H9 (cell line): ENCODE measurements at regions not wholly inside any gene's neighbourhood (a gene's known extent, or its start where the extent isn't known, plus 50 kb on each side); places are given as distances from the start of the nearest gene placed in this dataset.

ENCODE experiments used
- DNase-seq: peaks from one replicate; pipeline ENCODE4 v3.0.0-alpha.2; 2017
- H2AFZ ChIP-seq: one replicate; pipeline ENCODE4 v1.6.1; 2013; ENCODE audit warnings: mild to moderate bottlenecking, low read length, control low read depth, moderate library complexity
- H2AK5ac ChIP-seq: 2 replicates; pipeline ENCODE4 v1.6.1; 2013; ENCODE audit warnings: low read length, control low read depth, mixed read lengths; ENCODE audit not compliant: insufficient read length
- H2BK120ac ChIP-seq: one replicate; pipeline ENCODE4 v1.6.1; 2013; ENCODE audit warnings: low read depth, mild to moderate bottlenecking, low read length, control low read depth, inconsistent platforms; ENCODE audit not compliant: poor library complexity, severe bottlenecking
- H2BK12ac ChIP-seq: 2 replicates; pipeline ENCODE4 v1.6.1; 2013; ENCODE audit warnings: low read length, control low read depth, mixed read lengths, low read depth; ENCODE audit not compliant: insufficient read length
- H2BK15ac ChIP-seq: 2 replicates; pipeline ENCODE4 v1.6.1; 2013; ENCODE audit warnings: low read depth, low read length, control low read depth
- H2BK20ac ChIP-seq: one replicate; pipeline ENCODE4 v1.6.1; 2013; ENCODE audit warnings: low read depth, mild to moderate bottlenecking, low read length, control low read depth, inconsistent platforms; ENCODE audit not compliant: poor library complexity, severe bottlenecking
- H2BK5ac ChIP-seq: 2 replicates; pipeline ENCODE4 v1.6.1; 2013; ENCODE audit warnings: low read length, control low read depth, mixed read lengths; ENCODE audit not compliant: insufficient read length
- H3K14ac ChIP-seq: 2 replicates; pipeline ENCODE4 v1.6.1; 2013; ENCODE audit warnings: low read length, control low read depth; ENCODE audit not compliant: insufficient read depth
- H3K18ac ChIP-seq: 2 replicates; pipeline ENCODE4 v1.6.1; 2013; ENCODE audit warnings: low read depth, mild to moderate bottlenecking, mixed read lengths, low read length, control low read depth; ENCODE audit not compliant: insufficient read length
- H3K23ac ChIP-seq: 2 replicates; pipeline ENCODE4 v1.6.1; 2013; ENCODE audit warnings: low read length, control low read depth, mixed read lengths, low read depth; ENCODE audit not compliant: insufficient read length
- H3K23me2 ChIP-seq: 2 replicates; pipeline ENCODE4 v1.6.1; 2013; ENCODE audit warnings: low read depth, mild to moderate bottlenecking, mixed read lengths, low read length, control low read depth; ENCODE audit not compliant: insufficient read length, poor library complexity, severe bottlenecking
- H3K27ac ChIP-seq: 2 replicates; pipeline ENCODE4 v1.5.1; 2013; ENCODE audit warnings: low read length, control low read depth, mixed read lengths, low read depth; ENCODE audit not compliant: insufficient read length
- H3K27me3 ChIP-seq: 2 replicates; pipeline ENCODE4 v1.6.1; 2013; ENCODE audit warnings: low read length, control low read depth, inconsistent platforms; ENCODE audit not compliant: insufficient read depth
- H3K4ac ChIP-seq: 2 replicates; pipeline ENCODE4 v1.6.1; 2013; ENCODE audit warnings: low read depth, mild to moderate bottlenecking, control low read depth, inconsistent platforms, low read length, moderate library complexity
- H3K4me1 ChIP-seq: 2 replicates; pipeline ENCODE4 v1.6.1; 2013; ENCODE audit warnings: low read length, control low read depth, inconsistent platforms; ENCODE audit not compliant: insufficient read depth
- H3K4me2 ChIP-seq: 2 replicates; pipeline ENCODE4 v1.6.1; 2013; ENCODE audit warnings: low read length, control low read depth, mixed read lengths; ENCODE audit not compliant: insufficient read length, insufficient read depth
- H3K56ac ChIP-seq: 2 replicates; pipeline ENCODE4 v1.6.1; 2013; ENCODE audit warnings: low read depth, mild to moderate bottlenecking, mixed read lengths, low read length, control low read depth; ENCODE audit not compliant: insufficient read length
- H3K79me1 ChIP-seq: 2 replicates; pipeline ENCODE4 v1.6.1; 2013; ENCODE audit warnings: low read depth, mild to moderate bottlenecking, moderate library complexity, low read length, control low read depth, inconsistent platforms; ENCODE audit not compliant: insufficient read depth, poor library complexity, severe bottlenecking
- H3K79me2 ChIP-seq: 2 replicates; pipeline ENCODE4 v1.6.1; 2013; ENCODE audit warnings: low read length, control low read depth, inconsistent platforms; ENCODE audit not compliant: insufficient read depth
- H3K9ac ChIP-seq: 2 replicates; pipeline ENCODE4 v1.6.1; 2013; ENCODE audit warnings: low read length, control low read depth, mixed read lengths; ENCODE audit not compliant: insufficient read length; ENCODE audit errors: extremely low read depth
- H3K9me3 ChIP-seq: one replicate; pipeline ENCODE4 v1.6.1; 2013; ENCODE audit warnings: low read depth, low read length, inconsistent platforms; ENCODE audit not compliant: control insufficient read depth
- H3T11ph ChIP-seq: one replicate; pipeline ENCODE4 v1.6.1; 2013; ENCODE audit warnings: mild to moderate bottlenecking, low read length, control low read depth, inconsistent platforms
- H4K20me1 ChIP-seq: one replicate; pipeline ENCODE4 v1.6.1; 2013; ENCODE audit not compliant: control insufficient read depth, insufficient read length, insufficient read depth
- H4K5ac ChIP-seq: 2 replicates; pipeline ENCODE4 v1.6.1; 2013; ENCODE audit warnings: low read depth, mild to moderate bottlenecking, mixed read lengths, low read length, control low read depth; ENCODE audit not compliant: insufficient read length
- H4K8ac ChIP-seq: replicated peaks from 2 replicates; pipeline ENCODE4 v1.6.1; 2013; ENCODE audit warnings: low read length, control low read depth, mixed read lengths, low read depth; ENCODE audit not compliant: insufficient read length
- H4K91ac ChIP-seq: 2 replicates; pipeline ENCODE4 v1.6.1; 2013; ENCODE audit warnings: low read depth, mild to moderate bottlenecking, moderate library complexity, mixed read lengths, low read length, control low read depth; ENCODE audit not compliant: insufficient read length
- H3K27ac Mint-ChIP-seq, 3 experiments: 2 replicates in 2 of 3; 3 replicates in 1 of 3; pipeline ENCODE4 v1.8.0; 2020 to 2021; ENCODE audit warnings: mixed read lengths in 3 of 3, mild to moderate bottlenecking in 1 of 3, moderate library complexity in 1 of 3
- H3K27me3 Mint-ChIP-seq: 2 replicates; pipeline ENCODE4 v1.8.0; 2021; ENCODE audit warnings: low read depth, mild to moderate bottlenecking, moderate library complexity, mixed read lengths
- H3K36me3 Mint-ChIP-seq, 3 experiments: 2 replicates in 2 of 3; 3 replicates in 1 of 3; pipeline ENCODE4 v1.8.0; 2020 to 2021; ENCODE audit warnings: low read depth in 3 of 3, mixed read lengths in 3 of 3; ENCODE audit not compliant: insufficient read depth in 1 of 3
- H3K4me1 Mint-ChIP-seq, 2 experiments: 2 replicates each; pipeline ENCODE4 v1.8.0; 2020; ENCODE audit warnings: mixed read lengths in 2 of 2
- H3K4me3 Mint-ChIP-seq, 2 experiments: 2 replicates in 1 of 2; 3 replicates in 1 of 2; pipeline ENCODE4 v1.8.0; 2020 to 2021; ENCODE audit warnings: mild to moderate bottlenecking in 2 of 2, mixed read lengths in 2 of 2, moderate library complexity in 1 of 2
- H3K9me3 Mint-ChIP-seq, 2 experiments: 2 replicates in 1 of 2; 3 replicates in 1 of 2; pipeline ENCODE4 v1.8.0; 2020; ENCODE audit warnings: mild to moderate bottlenecking in 2 of 2, mixed read lengths in 2 of 2, moderate library complexity in 1 of 2
- WGBS: extraction: QIAGEN DNeasy Blood & Tissue Kit; methylation state at CpG from one replicate; pipeline ENCODE4 v1.1.7; 2013; ENCODE audit warnings: missing lambda C conversion rate, low lambda C conversion rate, mixed read lengths; ENCODE audit not compliant: insufficient read length; ENCODE audit errors: extremely low coverage; 5-methylcytosine and 5-hydroxymethylcytosine counted together
- TF ChIP-seq, protein P1 (sequence below): fragments of 200-600 bp; sonication (generic); conservative IDR thresholded peaks from 3 replicates; pipeline ENCODE4 v1.8.0; 2021; ENCODE audit warnings: antibody characterized with exemption, mild to moderate bottlenecking

DNA sequence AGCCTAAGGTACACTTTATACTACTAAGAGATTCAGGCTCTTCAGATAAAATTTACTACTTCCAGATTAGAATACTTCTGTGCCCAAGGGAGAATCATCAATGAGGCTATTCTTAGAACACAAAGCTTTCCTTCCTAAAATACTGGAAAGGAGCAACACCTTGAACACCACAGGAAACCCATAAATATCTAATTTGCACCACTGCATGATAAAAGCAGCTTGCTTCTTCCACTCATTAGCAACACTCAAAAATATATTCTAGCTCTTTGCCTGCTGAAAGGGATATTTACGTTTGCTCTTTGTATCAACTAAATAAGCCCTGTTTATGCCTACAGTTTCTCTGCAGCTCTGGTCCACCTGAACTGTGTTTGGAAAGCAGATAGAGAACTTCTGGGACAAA, 284.3 kb downstream of the RWDD3 start:
- H3K27me3 Mint-ChIP-seq, result no peaks in the 10 kb centered on the region
- H2BK12ac ChIP-seq, result no peak overlapping the region
- peaks cover 6 to 22% (median 15%) of the 10 kb centered on the region in 3 experiments; a peak in 6 of 7 replicates for H3K36me3 Mint-ChIP-seq
- no peak overlapping the region for H2BK15ac ChIP-seq
- H3K23me2 ChIP-seq, result no peaks in the 10 kb centered on the region
- no peak overlapping the region; a peak in 1 of 5 replicates for H3K4me3 Mint-ChIP-seq
- no CpG with 5 or more reads among the region's 1 CpG for WGBS
- no peak overlapping the region for H3K9ac ChIP-seq
- peaks cover 16 to 19% of the 10 kb centered on the region in 2 experiments for H3K9me3 Mint-ChIP-seq
- H3K4me1 ChIP-seq, result peaks cover 2% of the 10 kb centered on the region; the same call in 1 of the 2 replicates
- H3K14ac ChIP-seq, result no peak overlapping the region
- H3K27me3 ChIP-seq, result no peaks in the 10 kb centered on the region
- no peak overlapping the region for H3K4ac ChIP-seq
- TF ChIP-seq, protein P1, sequence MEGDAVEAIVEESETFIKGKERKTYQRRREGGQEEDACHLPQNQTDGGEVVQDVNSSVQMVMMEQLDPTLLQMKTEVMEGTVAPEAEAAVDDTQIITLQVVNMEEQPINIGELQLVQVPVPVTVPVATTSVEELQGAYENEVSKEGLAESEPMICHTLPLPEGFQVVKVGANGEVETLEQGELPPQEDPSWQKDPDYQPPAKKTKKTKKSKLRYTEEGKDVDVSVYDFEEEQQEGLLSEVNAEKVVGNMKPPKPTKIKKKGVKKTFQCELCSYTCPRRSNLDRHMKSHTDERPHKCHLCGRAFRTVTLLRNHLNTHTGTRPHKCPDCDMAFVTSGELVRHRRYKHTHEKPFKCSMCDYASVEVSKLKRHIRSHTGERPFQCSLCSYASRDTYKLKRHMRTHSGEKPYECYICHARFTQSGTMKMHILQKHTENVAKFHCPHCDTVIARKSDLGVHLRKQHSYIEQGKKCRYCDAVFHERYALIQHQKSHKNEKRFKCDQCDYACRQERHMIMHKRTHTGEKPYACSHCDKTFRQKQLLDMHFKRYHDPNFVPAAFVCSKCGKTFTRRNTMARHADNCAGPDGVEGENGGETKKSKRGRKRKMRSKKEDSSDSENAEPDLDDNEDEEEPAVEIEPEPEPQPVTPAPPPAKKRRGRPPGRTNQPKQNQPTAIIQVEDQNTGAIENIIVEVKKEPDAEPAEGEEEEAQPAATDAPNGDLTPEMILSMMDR, result no peak
- H4K20me1 ChIP-seq, result no peaks in the 10 kb centered on the region
- H2AK5ac ChIP-seq, result no peak overlapping the region
- H2AFZ ChIP-seq, result no peak overlapping the region
- H3K79me2 ChIP-seq, result no peaks in the 10 kb centered on the region
- no peak overlapping the region for H2BK5ac ChIP-seq
- no peak overlapping the region for H4K91ac ChIP-seq
- no peak overlapping the region for H4K8ac ChIP-seq
- H2BK120ac ChIP-seq, result no peak overlapping the region
- no peak overlapping the region for H4K5ac ChIP-seq
- H2BK20ac ChIP-seq, result no peak overlapping the region
- H3K4me1 Mint-ChIP-seq, result peaks cover 25 to 28% of the 10 kb centered on the region in 2 experiments
- H3K18ac ChIP-seq, result no peak overlapping the region
- peak overlapping the region in 2 of 3 experiments; percentile 36 to 78; a peak in 2 of 7 replicates for H3K27ac Mint-ChIP-seq
- H3K27ac ChIP-seq, result peak overlapping the region; percentile 82
- H3K4me2 ChIP-seq, result peak overlapping the region; percentile 19
- H3K23ac ChIP-seq, result no peak overlapping the region
- H3K79me1 ChIP-seq, result no peaks in the 10 kb centered on the region
- no peak for DNase-seq
- H3T11ph ChIP-seq, result no peak overlapping the region
- no peak overlapping the region for H3K56ac ChIP-seq
- H3K9me3 ChIP-seq, result no peaks in the 10 kb centered on the region
